K562 (cell line): ENCODE measurements at regions not wholly inside any gene's neighbourhood (a gene's known extent, or its start where the extent isn't known, plus 50 kb on each side); places are given as distances from the start of the nearest gene placed in this dataset.

Experiments used
- ATAC-seq: fragments of 200-7000 bp; cut with Tn5 transposase; 3 replicates; pipeline ENCODE4 v1.9.1; 2020; ENCODE audit warnings: moderate library complexity
- BruUV-seq: library from RNA; stranded (reverse); fragments of 400-500 nt; replicated peaks from 2 replicates; lab custom pipeline; 2021; lab: Mats Ljungman, UMichigan
- CTCF ChIA-PET: fragments of 300-600 bp; formaldehyde crosslinking; extraction: SDS; loops from one replicate; lab custom pipeline; 2021; ENCODE audit warnings: low intra/inter-chr PET ratio; lab: Yijun Ruan, JAX
- POLR2A ChIA-PET: fragments of 300-600, 350-650 bp; sonication (Branson Sonifier 250); formaldehyde crosslinking; extraction: SDS; loops from one replicate; lab custom pipeline; 2021; ENCODE audit warnings: antibody characterized with exemption, inconsistent platforms; lab: Yijun Ruan, JAX
- DNase-seq, 4 experiments: peaks; one replicate each; pipeline versions ENCODE4 v3.0.0 to v3.0.0-alpha.2; 2011 to 2018; ENCODE audit warnings: low spot score in 3 of 4, mixed read lengths in 3 of 4; ENCODE audit errors: extremely low read depth in 1 of 4
- FAIRE-seq: peaks from 2 replicates; lab custom pipeline; 2011; peaks lifted over from hg19 to GRCh38; lab: Jason Lieb, UNC
- H2AFZ ChIP-seq: 2 replicates; pipeline ENCODE4 v1.6.0; 2011; ENCODE audit warnings: low read depth, low read length, control low read depth, inconsistent platforms
- H3K27ac ChIP-seq: fragments of 200-600 bp; 3 replicates; pipeline ENCODE4 v1.8.0; 2011; ENCODE audit warnings: low read depth, mild to moderate bottlenecking, control low read depth, inconsistent platforms, low read length, moderate library complexity, mixed read lengths; ENCODE audit errors: extremely low read depth
- H3K27me3 ChIP-seq, 2 experiments: fragments of 300-600 bp in 1 of 2; 2 replicates in 1 of 2; 3 replicates in 1 of 2; pipeline versions ENCODE4 v1.6.0 to v1.8.0; 2011; ENCODE audit warnings: inconsistent platforms in 2 of 2, low read length in 2 of 2, mild to moderate bottlenecking in 1 of 2, mixed read lengths in 1 of 2, moderate library complexity in 1 of 2; ENCODE audit not compliant: control insufficient read depth in 2 of 2, insufficient read depth in 2 of 2
- H3K36me3 ChIP-seq: fragments of 300-600 bp; 3 replicates; pipeline ENCODE4 v1.8.0; 2011; ENCODE audit warnings: mild to moderate bottlenecking, low read length, inconsistent platforms; ENCODE audit not compliant: control insufficient read depth, insufficient read depth
- H3K4me1 ChIP-seq, 2 experiments: fragments of 200-600 bp in 1 of 2; replicated peaks in 1 of 2; 2 replicates in 1 of 2; 3 replicates in 1 of 2; pipeline versions ENCODE4 v1.5.1 to v1.8.0; 2011; ENCODE audit warnings: inconsistent platforms in 2 of 2, low read length in 2 of 2, mild to moderate bottlenecking in 1 of 2, mixed read lengths in 1 of 2, moderate library complexity in 1 of 2; ENCODE audit not compliant: control insufficient read depth in 2 of 2, insufficient read depth in 2 of 2
- H3K4me2 ChIP-seq: 2 replicates; pipeline ENCODE4 v1.6.1; 2011; ENCODE audit warnings: low read length, control low read depth, inconsistent platforms, mixed read lengths; ENCODE audit not compliant: insufficient read depth
- H3K4me3 ChIP-seq: fragments of 200-600 bp; sonication (generic), shearing (Covaris generic); 2 replicates; pipeline ENCODE4 v1.5.1; 2016; ENCODE audit warnings: control low read depth, inconsistent platforms
- H3K79me2 ChIP-seq: fragments of 200-600 bp; 3 replicates; pipeline ENCODE4 v1.8.0; 2011; ENCODE audit warnings: low read length, inconsistent platforms; ENCODE audit not compliant: control insufficient read depth, insufficient read depth
- H3K9ac ChIP-seq, 2 experiments: 2 replicates each; pipeline versions ENCODE4 v1.6.0 to v1.6.1; 2011; ENCODE audit warnings: low read depth in 2 of 2, low read length in 2 of 2, control low read depth in 1 of 2, inconsistent platforms in 1 of 2, mild to moderate bottlenecking in 1 of 2, mixed read lengths in 1 of 2; ENCODE audit not compliant: insufficient read depth in 1 of 2
- H3K9me1 ChIP-seq: one replicate; pipeline ENCODE4 v1.6.0; 2011; ENCODE audit warnings: inconsistent platforms, mild to moderate bottlenecking, low read length, moderate library complexity; ENCODE audit not compliant: control insufficient read depth, insufficient read depth
- H3K9me3 ChIP-seq: replicated peaks from 2 replicates; pipeline ENCODE4 v1.5.1; 2011; ENCODE audit warnings: low read depth, low read length, inconsistent platforms; ENCODE audit not compliant: control insufficient read depth, insufficient read depth
- H4K20me1 ChIP-seq: replicated peaks from 2 replicates; pipeline ENCODE4 v1.6.1; 2011; ENCODE audit warnings: low read length, inconsistent platforms, mixed read lengths; ENCODE audit not compliant: control insufficient read depth, insufficient read depth
- ATF7 ChIP-seq: fragments of 450-650 bp; IDR thresholded peaks from 2 replicates; pipeline ENCODE4 v1.7.1; 2014; ENCODE audit warnings: mild to moderate bottlenecking, moderate library complexity
- FOXA1 ChIP-seq: fragments of 450-650 bp; IDR thresholded peaks from 2 replicates; pipeline ENCODE4 v1.6.1; 2016; ENCODE audit warnings: mild to moderate bottlenecking, borderline replicate concordance
- HDAC3 ChIP-seq: fragments of 450-650 bp; IDR thresholded peaks from 2 replicates; pipeline ENCODE4 v1.6.1; 2018; ENCODE audit warnings: borderline replicate concordance, mild to moderate bottlenecking, moderate library complexity; ENCODE audit not compliant: partially characterized antibody
- ILF3 ChIP-seq: fragments of 450-650 bp; IDR thresholded peaks from 2 replicates; pipeline ENCODE4 v1.6.1; 2018; ENCODE audit warnings: antibody characterized with exemption, mild to moderate bottlenecking, moderate library complexity, borderline replicate concordance
- MEF2D ChIP-seq: conservative IDR thresholded peaks from 2 replicates; pipeline ENCODE4 v1.6.1; 2016; ENCODE audit warnings: low read depth, missing genetic modification characterization, missing compliant biosample characterization
- NCOA2 ChIP-seq, 2 experiments: fragments of 450-650 bp; IDR thresholded peaks; 2 replicates each; pipeline ENCODE4 v1.6.1; 2018; ENCODE audit warnings: mild to moderate bottlenecking in 2 of 2, moderate library complexity in 1 of 2; ENCODE audit not compliant: partially characterized antibody in 2 of 2
- NR4A1 ChIP-seq, 2 experiments: fragments of 250-450 bp in 1 of 2; fragments of 450-650 bp in 1 of 2; sonication (Bioruptor Pico) in 1 of 2; IDR thresholded peaks; 2 replicates each; pipeline versions ENCODE4 v1.4.0 to v1.6.1; 2016 to 2020; ENCODE audit warnings: mild to moderate bottlenecking in 2 of 2, missing compliant biosample characterization in 1 of 2, missing genetic modification characterization in 1 of 2, moderate library complexity in 1 of 2
- SREBF1 ChIP-seq: fragments of 150-350 bp; IDR thresholded peaks from 2 replicates; pipeline ENCODE4 v1.6.1; 2014; ENCODE audit warnings: antibody characterized with exemption, low read depth, low read length, borderline replicate concordance
- WHSC1 ChIP-seq: IDR thresholded peaks from one replicate; pipeline ENCODE4 v1.6.1; 2012; ENCODE audit warnings: low read length, control low read depth, inconsistent platforms
- ZNF143 ChIP-seq: sonication (generic); formaldehyde crosslinking; IDR thresholded peaks from 2 replicates; pipeline ENCODE4 v1.9.0; 2022; ENCODE audit warnings: mild to moderate bottlenecking, missing genetic modification reagents
- WGBS: fragments of 100-300 bp; shearing (Covaris generic); methylation state at CpG from one replicate; pipeline ENCODE4 v1.1.6; 2016; ENCODE audit warnings: low coverage, mixed read lengths; ENCODE audit not compliant: insufficient coverage; ENCODE audit errors: missing lambda C conversion rate; 5-methylcytosine and 5-hydroxymethylcytosine counted together
- in situ Hi-C: fragments of 300-500 bp; cut with MboI; formaldehyde crosslinking; loops from 4 replicates; pipeline ENCODE4 v1.15.0; 2018; ENCODE audit warnings: inconsistent platforms, mixed read lengths
- intact Hi-C: fragments of 100-400 bp; cut with micrococcal nuclease; formaldehyde crosslinking; loops from 2 replicates; pipeline ENCODE4 v1.14.2; 2022
- TF ChIP-seq, protein P1 (sequence below): sonication (generic); formaldehyde crosslinking; IDR thresholded peaks from 2 replicates; pipeline ENCODE4 v1.8.0; 2023; ENCODE audit warnings: mild to moderate bottlenecking, missing genetic modification reagents
- TF ChIP-seq, protein P2 (sequence below): sonication (generic); formaldehyde crosslinking; IDR thresholded peaks from 2 replicates; pipeline ENCODE4 v1.8.0; 2022; ENCODE audit warnings: missing genetic modification reagents, mild to moderate bottlenecking, borderline replicate concordance

DNA sequence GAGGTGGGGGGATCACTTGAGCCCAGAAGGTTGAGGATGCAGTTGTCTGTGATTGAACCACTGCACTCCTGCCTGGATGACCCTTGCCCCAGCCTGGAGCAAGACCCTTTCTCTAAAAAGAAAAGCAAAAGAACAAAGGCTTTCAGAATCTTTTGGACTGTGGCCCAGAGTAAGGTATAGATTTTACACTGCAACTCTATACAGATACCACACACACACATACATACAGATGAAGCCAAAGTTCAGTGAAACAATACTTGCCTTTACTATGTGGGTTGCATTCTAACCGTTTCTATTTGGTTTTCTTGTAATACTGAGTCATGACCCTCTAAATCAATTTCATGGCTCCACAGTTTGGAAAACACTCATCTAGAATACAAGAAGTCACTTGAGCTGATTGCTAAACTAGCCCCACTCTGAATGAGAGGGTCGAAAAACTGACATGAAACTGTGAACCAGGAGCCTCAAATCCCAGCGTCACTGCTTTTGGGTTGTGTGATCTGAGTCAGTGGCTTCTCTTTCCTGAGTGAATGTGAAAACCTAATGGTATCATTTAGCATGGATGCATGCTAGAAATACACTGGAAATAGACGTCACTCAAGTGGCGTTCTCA is 756.1 kb downstream of the UQCRFS1 start:
- BruUV-seq = no TSS peak
- Histone ChIP-seq H3K27me3 (no peaks in the 10 kb centered on the region), H3K4me3 (no peak overlapping the region), H3K79me2 (peaks cover 74% of the 10 kb centered on the region), H3K9me1 (peaks cover 4% of the 10 kb centered on the region), H3K27ac (no peak overlapping the region), H3K9ac (no peak overlapping the region), H4K20me1 (peaks cover 25% of the 10 kb centered on the region), H3K4me2 (no peak overlapping the region), H3K36me3 (peaks cover 92% of the 10 kb centered on the region), H3K4me1 (peaks cover 3% of the 10 kb centered on the region in 2 experiments; a peak in 3 of 5 replicates), H2AFZ (no peak overlapping the region), H3K9me3 (no peaks in the 10 kb centered on the region)
- DNase-seq (no peak), FAIRE-seq (no peak), ATAC-seq (no peak)
- 60% methylated on average over 5 of the region's 5 CpGs for WGBS
- intact Hi-C loops (no loop called here), in situ Hi-C loops (loop anchor here (10.0 kb wide), 1 partner anchor 418 kb away; no protein-coding TSS in a partner anchor)
- POLR2A ChIA-PET = interaction anchor here (0.6 kb wide), 1 partner anchor 32 kb away, joined by 3 read pairs; no protein-coding TSS in a partner anchor
- CTCF ChIA-PET = no interaction called here
- TF ChIP-seq ZNF143 (CRISPR knock-in tag) (no peak), HDAC3 (no peak), MEF2D (no peak), WHSC1 (no peak), ATF7 (no peak), FOXA1 (no peak), NCOA2 (IDR thresholded peaks at IDR 0.05; ENCODE audit: partially characterized antibody in 2 of 2) (no peak), SREBF1 (no peak), NR4A1 (CRISPR knock-in tag; IDR thresholded peaks at IDR 0.05) (no peak), NR4A1 (tag; IDR thresholded peaks at IDR 0.05) (no peak), ILF3 (no peak)
- TF ChIP-seq, protein P1, sequence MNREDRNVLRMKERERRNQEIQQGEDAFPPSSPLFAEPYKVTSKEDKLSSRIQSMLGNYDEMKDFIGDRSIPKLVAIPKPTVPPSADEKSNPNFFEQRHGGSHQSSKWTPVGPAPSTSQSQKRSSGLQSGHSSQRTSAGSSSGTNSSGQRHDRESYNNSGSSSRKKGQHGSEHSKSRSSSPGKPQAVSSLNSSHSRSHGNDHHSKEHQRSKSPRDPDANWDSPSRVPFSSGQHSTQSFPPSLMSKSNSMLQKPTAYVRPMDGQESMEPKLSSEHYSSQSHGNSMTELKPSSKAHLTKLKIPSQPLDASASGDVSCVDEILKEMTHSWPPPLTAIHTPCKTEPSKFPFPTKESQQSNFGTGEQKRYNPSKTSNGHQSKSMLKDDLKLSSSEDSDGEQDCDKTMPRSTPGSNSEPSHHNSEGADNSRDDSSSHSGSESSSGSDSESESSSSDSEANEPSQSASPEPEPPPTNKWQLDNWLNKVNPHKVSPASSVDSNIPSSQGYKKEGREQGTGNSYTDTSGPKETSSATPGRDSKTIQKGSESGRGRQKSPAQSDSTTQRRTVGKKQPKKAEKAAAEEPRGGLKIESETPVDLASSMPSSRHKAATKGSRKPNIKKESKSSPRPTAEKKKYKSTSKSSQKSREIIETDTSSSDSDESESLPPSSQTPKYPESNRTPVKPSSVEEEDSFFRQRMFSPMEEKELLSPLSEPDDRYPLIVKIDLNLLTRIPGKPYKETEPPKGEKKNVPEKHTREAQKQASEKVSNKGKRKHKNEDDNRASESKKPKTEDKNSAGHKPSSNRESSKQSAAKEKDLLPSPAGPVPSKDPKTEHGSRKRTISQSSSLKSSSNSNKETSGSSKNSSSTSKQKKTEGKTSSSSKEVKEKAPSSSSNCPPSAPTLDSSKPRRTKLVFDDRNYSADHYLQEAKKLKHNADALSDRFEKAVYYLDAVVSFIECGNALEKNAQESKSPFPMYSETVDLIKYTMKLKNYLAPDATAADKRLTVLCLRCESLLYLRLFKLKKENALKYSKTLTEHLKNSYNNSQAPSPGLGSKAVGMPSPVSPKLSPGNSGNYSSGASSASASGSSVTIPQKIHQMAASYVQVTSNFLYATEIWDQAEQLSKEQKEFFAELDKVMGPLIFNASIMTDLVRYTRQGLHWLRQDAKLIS (CRISPR knock-in tag) = no peak
- TF ChIP-seq, protein P2, sequence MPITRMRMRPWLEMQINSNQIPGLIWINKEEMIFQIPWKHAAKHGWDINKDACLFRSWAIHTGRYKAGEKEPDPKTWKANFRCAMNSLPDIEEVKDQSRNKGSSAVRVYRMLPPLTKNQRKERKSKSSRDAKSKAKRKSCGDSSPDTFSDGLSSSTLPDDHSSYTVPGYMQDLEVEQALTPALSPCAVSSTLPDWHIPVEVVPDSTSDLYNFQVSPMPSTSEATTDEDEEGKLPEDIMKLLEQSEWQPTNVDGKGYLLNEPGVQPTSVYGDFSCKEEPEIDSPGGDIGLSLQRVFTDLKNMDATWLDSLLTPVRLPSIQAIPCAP (CRISPR knock-in tag) = no peak
